LoVo (cell line): ENCODE measurements at regions not wholly inside any gene's neighbourhood (a gene's known extent, or its start where the extent isn't known, plus 50 kb on each side); places are given as distances from the start of the nearest gene placed in this dataset.

Experiments used
- DNase-seq: peaks from one replicate; pipeline ENCODE4 v3.0.0-alpha.2; 2016; ENCODE audit warnings: low spot score

DNA sequence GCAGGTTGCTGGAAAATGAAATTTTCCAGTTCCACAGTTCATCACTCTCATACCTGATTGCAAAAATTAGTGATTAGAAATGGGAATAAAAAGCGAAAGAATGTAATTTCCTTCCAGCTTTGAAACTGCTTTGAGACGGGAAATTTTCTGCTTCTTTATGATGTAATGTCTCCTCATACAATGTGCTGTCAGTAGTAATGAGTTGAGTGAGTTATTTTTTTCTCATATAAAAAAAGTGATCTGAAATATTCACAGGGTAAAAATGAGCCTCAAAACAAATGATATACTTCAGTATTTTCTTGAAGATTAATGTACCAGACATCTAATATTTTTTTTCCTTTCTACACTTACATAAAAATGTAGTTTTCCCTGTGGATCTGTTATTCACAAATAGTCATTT is 179.1 kb upstream of the FAT4 start:
- DNase-seq: no peak

GRCh38 chr4:125132729-125133128 is 182.0 kb upstream of the FAT4 start:
- DNase-seq: no peak

GRCh38 chr4:125131891-125132680 is 182.7 kb upstream of the FAT4 start:
- DNase-seq: no peak

DNA sequence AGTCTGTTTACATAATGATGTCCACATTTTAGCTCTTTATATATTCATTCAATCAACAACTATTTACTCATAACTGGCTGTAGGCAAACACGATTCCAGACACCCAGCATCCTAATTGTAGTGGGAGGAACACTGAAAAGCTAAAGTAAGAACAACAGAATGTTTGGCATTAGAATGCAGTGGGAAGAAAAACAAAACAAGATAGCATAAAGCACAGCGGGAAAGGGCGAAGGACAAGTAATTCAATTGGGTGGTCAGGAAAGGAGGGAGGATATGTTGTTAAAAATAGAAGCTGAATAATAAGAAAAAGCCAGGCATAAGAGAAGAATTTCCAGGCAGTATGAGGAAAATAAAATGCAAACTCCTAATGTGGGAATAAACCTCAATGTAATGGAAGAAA is 189.5 kb upstream of the FAT4 start:
- no peak for DNase-seq

DNA sequence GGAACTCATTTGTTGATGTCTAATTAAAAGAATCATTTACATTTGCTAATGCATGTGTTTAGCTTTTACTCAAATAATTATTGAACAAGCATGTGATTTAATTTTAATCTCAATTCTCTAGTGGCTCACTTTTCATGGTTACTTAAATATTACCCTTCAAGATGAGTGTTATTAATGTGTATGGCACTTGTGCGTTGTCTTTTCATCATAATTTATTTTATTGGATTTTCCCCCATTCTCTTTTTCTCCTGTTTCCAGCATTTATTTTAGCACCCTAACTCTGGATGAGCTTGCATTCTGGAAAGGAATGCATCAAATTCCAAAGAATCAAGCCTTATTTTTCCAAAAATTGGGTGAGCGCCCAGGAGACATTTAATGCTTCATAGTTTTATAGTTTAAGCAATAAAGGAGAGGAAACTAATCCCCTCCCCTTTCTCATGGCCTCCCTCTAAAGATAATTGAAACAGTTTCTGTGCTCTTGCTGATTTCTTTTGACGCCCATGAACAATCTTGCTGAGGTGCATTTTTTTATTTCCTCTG is 191.1 kb upstream of the FAT4 start:
- DNase-seq: no peak

DNA sequence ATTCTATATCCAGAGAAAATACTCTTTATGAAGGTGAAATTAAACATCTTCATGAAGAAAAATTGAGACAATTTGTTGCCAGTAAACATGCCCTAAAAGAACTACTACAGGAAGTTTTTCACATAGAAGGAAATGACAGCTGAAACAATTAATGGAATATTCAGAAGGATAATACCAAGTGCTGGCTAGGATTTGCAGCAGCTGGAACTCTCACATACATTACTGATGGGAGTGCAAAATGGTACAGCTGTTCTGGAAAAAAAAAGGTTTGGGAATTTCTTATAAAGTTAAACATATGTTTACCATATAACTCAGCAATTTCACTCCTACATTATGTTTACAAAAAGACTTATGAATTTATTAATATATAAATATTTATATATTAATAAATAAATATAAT is 193.2 kb upstream of the FAT4 start:
- DNase-seq: no peak

DNA sequence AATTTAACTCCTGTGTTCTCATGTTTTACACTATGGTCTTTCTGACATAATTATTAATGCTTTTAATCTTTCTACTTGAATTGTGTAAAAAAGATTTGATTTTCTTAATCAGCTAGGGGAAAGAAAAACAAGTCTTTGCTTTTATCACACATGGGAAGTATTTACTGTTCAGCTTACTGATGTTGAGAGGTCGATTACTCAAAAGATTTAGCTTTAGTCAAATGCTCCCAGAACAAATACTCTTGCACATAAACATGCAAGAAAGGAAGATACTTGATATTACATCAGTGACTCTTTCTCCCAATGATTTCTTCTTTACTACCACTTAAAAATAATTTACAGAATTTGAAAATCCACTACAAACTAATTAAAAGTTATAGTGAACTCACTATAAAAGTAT is 198.3 kb upstream of the FAT4 start:
- no peak for DNase-seq

- DNase-seq: no peak
Observed at GRCh38 chr4:125115941-125116340, 198.8 kb upstream of the FAT4 start.

DNA sequence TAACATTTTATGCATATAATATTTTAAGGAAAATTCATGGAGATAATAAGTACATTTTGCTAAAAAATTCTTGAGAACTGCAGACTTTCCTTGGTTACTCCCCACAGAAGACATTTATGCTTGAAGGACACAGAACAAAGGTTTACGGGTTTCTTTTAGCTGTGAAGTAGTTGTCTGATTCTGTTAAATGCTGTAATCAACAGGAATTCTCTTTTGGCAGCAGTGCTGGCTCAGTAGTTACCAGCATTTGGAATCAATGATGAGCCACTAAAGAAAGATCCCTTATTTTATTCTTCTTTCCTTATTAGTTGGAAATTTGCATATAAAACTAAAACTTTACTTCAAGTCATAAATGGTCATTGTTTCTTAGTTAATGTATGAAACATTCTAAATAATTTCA is 199.3 kb upstream of the FAT4 start:
- no peak for DNase-seq

DNA sequence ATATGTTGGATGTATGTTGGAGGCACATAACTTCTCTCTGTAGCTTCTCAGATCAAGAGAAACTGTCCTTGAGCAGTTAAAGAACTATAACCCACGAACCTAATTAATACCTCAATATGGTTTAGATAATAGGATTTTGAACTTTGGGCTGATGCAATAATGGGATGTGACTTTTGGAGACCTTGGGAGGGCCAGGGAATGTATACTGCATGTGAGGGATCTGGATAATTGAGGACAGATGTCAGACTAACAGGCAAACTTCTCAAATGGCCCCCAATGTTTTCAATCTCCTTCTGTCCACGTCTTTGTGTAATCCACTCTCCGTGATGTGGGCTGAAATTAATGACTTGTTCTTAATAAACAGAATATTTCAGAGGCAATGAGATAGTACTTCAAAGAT is 202.2 kb upstream of the FAT4 start:
- DNase-seq: no peak

- DNase-seq: no peak
Observed at GRCh38 chr4:125111323-125111722, 203.4 kb upstream of the FAT4 start.

DNA sequence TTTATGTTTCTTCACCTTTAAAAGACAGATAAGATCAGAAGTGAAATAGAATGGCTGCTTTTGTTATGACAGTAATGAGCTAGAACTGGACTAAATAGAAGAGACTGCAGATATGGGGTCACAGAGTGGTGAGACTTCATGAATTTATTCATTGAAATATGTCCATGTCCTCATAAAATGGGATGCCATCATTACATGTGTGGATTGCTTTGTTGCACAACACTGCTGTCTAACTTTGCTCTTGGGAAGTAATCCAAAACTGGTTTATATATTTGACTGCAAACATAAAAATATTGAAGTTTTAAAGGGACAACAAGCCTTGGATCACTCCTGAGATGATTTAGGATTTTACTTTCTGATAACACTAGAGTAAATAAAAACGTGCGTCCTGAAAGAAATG is 209.2 kb upstream of the FAT4 start:
- DNase-seq: no peak

- DNase-seq: no peak
Observed at GRCh38 chr4:125104616-125105015, 210.1 kb upstream of the FAT4 start.

- DNase-seq: no peak
Observed at GRCh38 chr4:125101719-125102118, 213.0 kb upstream of the FAT4 start.

DNA sequence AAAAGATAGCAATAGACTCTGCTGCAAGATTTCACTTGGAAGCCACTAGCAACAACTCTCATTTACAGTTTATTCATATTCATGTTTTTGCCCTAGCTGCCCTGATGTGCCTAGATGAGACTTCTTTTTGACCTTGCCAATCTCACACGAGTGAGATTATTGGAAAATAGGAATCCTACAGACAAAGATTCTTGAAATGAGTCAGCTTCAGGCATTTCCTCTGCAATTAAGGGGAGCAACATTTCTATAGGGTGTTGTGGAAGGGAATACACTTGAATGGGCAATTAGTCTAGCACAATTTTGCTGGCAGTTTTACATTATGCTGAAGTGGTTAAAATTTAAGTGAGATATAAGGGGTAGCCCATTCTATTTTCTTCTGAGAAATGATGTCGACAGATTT is 217.0 kb upstream of the FAT4 start:
- DNase-seq: no peak

- DNase-seq: no peak
Observed at GRCh38 chr4:125096662-125097061, 218.1 kb upstream of the FAT4 start.

DNA sequence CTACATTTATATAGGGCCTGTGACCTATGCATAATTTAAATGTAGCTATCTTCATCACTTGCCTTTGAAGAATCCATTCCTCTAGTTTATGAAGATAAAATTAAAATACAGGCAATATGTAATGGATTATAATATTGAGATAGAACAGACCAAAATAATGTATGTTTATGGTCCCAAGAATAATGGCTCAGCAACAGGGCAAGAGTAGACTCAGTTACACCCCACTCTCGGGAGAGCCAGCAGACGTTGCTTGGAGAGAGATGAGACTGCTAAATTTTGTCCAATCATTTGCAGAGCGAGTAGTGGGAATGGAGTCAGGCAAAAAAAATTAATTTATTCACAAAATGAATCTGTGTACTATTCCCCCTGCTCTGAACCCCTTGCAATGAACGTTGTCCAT is 223.2 kb upstream of the FAT4 start:
- no peak for DNase-seq

GRCh38 chr4:125091101-125091500 is 223.7 kb upstream of the FAT4 start:
- DNase-seq: no peak

GRCh38 chr4:125084608-125085007 is 230.1 kb upstream of the FAT4 start:
- DNase-seq: no peak

- no peak for DNase-seq
Observed at GRCh38 chr4:125082729-125083417, 231.9 kb upstream of the FAT4 start.

GRCh38 chr4:125072269-125072668 is 242.5 kb upstream of the FAT4 start:
- no peak for DNase-seq

DNA sequence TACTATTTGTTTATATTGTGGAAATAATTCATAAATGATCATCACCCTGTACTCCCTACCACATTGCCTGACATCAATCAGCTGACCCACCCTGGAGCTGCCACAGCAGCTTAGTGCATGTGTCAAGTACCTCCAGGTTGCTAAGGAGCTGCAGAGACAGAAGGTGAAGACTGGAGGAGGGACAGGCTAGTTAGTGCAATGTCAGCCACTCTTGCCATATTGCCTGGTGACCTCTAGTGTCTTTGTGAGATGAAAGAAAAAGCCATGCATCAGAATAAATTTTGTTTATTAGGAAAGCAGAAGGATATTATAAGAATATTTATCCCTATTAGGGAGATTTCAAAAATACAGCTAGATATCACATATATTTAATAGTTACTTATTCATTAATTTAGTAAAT is 243.9 kb upstream of the FAT4 start:
- DNase-seq: no peak
